HCT116 (cell line): ENCODE measurements at regions not wholly inside any gene's neighbourhood (a gene's known extent, or its start where the extent isn't known, plus 50 kb on each side); places are given as distances from the start of the nearest gene placed in this dataset.

Experiments used
- POLR2A ChIP-seq: IDR thresholded peaks from 2 replicates; pipeline ENCODE4 v1.7.0; 2011; ENCODE audit warnings: borderline replicate concordance; ENCODE audit not compliant: insufficient read depth, insufficient read length; ENCODE audit errors: extremely low read depth
- POLR2AphosphoS5 ChIP-seq: IDR thresholded peaks from 2 replicates; pipeline ENCODE4 v1.6.1; 2011; ENCODE audit warnings: mild to moderate bottlenecking, low read depth, low read length, moderate library complexity
- TF ChIP-seq, protein P1 (sequence below): IDR thresholded peaks from 2 replicates; pipeline ENCODE4 v1.6.1; 2012

DNA sequence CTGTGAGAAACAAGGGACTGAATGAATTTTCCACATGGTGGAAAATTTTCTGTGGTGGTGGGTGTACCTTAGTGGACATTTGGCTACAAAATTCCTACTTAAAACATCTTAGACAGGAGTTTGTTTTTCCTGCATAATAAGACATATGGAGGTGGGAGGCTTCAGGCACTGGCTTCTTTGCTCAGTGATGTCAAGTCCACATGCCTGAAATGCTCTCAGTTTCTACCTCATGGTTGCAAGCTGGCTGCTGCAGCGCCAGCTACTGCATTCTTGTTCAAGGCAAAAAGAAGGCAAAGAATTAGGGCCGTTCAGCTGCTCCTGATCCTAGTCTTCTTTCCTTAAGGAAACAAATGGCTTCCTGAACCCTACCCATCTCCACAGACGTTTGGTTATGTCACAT lies 99.9 kb upstream of the FAM204A start:
- TF ChIP-seq POLR2AphosphoS5 (no peak), POLR2A (no peak)
- TF ChIP-seq, protein P1, sequence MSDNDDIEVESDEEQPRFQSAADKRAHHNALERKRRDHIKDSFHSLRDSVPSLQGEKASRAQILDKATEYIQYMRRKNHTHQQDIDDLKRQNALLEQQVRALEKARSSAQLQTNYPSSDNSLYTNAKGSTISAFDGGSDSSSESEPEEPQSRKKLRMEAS: no peak
